Stimulated activated CD8-positive, alpha-beta memory T cell treated with anti-CD3 and anti-CD28 coated beads, Interleukin-2, amount 100 ng/mL, for 48 hours (primary cell): ENCODE measurements at regions not wholly inside any gene's neighbourhood (a gene's known extent, or its start where the extent isn't known, plus 50 kb on each side); places are given as distances from the start of the nearest gene placed in this dataset.

Experiments
- DNase-seq, 2 donors: peaks; one replicate each; pipeline ENCODE4 v3.0.0-alpha.2; 2020; ENCODE audit warnings: low read depth in 2 of 2

DNA sequence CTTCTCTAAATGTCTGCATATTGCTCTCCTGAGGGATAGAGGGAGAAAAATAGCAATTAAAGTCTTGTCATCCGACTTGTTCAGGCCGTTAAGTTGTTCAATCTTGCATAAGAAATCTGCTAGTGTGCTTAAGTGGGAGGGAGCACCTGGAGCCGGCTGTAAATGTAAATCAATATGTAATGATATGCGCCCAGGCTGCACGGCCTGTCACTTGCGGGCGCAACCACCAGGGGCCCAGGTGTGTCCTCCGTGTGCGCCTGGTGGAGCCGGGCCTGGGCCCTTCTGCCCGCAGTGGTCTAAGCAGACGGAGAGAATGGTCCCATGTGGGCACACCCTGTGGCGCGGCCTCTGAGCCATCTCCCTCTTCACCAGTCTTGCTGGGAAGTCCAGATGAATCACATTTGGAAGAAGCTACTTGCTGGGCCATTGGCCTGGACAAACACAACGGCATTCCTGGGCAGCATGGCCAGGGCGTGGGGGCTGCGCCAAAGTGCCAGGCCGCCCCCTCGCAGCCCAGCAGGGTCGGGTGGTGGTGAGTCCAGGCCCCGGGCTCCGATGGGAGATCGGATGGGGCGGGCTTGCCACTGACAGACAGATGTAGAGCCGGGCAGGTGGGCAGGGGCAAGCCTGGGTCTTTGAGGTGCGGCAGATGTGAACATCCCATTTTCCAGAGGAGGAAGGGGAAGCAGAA is 193.3 kb upstream of the C14orf180 start:
- DNase-seq, result no peak

DNA sequence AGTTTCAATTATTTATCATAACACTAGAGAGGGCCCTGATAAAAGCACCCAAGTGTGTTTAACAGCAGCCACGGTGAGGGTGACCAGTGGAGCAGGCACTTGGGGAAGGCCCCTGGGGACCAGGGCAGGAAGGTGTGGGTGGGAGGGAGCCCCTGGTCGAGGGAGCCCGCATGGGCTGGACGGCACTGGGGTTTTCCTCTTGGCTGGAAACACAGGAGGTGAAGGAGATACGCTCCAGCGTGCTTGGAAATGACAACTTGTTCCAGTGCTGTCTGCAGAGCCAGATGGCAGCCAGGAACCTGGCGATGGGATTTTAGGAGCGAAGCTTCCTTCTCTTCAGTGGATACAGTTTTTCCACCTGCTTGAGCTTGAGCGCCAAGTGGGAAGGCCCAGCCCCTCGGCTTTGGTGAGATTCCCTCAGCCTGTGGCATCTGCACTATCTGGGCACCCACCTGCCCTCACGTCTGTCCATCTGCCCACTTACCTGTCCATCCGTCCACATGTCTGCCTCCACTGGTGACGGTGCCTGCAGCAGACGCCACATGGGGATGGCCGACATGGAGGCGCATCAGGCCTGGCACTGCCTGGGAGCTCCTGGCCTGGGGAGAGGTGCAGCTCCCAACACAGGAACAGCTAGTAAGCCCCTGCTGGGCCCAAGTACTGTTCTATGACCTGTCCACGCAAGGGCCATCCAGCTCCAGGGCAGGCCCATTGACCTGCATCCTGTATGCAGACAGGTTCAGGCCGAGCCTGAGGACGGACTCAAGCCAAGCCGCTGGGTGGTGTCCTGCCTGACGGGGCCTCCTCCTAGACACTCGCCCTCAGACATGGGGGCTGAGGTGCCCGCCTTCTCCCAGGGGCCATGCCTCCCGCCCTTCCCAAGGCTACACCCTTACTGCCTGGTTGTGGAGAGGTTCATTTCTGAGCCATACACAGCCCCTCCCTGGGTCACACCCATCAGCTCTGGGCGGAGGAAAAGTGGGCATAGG is 192.2 kb upstream of the C14orf180 start:
- DNase-seq, result no peak

DNA sequence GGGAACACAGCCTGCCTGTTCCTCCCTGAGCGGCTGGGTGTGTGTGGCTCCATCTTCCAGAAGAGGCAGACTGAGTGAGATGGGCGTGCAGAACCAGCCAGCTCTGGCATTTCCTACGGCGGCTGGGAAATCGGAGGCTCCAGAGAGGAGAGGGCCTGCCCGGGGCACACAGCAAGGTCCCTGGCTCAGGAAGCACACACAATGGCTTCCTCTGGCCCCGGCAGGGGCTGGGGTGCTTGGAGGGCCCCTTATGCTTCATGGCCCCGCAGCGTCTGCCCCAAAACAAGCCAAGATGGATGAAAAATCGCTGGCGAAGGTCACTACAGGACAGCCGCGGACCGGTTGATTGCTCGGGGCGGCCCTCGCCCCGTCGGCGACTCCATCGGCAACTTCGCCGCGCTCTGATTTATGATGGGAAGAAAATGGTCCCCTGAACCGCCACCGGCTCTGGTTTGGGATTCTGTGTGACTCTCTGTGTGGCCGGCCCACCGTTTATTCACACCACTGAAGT is 191.5 kb upstream of the C14orf180 start:
- no peak for DNase-seq

DNA sequence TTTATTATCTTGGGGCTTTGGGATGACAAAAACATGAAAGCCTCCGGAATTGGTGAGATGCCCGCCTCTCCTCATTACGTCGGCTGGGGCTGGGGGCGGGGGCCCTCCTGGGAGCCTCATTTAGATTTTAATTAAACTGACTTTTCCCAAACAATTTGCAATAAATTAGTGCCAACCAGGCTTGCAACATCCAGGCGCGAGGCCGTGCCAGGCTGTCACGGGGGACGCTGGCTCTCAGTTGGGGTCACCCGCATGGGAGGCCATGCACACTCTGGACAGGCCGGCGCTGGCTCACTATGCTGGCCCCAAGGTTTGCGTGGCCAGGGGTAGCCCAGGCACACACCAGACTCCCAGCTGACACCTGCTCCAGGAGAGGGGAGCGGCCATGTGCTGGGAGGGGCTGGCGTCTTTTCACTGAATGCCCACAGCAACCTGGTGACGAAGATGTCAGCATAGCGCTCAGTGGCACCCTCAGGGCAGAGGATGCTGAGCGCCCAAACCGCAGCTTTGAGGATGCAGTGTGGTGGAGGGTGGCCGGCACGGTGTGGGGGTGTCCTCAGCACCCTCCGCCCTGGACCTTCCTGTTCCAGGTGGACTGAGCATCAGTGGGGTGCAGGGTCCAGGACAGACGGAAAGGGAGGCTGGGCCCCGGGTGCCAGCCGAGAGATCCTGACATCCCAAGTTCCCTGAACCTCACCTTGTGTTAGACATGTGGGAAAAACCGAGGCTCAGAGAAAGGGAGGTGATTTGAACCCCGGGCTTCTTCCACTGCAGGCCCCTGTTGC is 190.8 kb upstream of the C14orf180 start:
- DNase-seq, result no peak

DNA sequence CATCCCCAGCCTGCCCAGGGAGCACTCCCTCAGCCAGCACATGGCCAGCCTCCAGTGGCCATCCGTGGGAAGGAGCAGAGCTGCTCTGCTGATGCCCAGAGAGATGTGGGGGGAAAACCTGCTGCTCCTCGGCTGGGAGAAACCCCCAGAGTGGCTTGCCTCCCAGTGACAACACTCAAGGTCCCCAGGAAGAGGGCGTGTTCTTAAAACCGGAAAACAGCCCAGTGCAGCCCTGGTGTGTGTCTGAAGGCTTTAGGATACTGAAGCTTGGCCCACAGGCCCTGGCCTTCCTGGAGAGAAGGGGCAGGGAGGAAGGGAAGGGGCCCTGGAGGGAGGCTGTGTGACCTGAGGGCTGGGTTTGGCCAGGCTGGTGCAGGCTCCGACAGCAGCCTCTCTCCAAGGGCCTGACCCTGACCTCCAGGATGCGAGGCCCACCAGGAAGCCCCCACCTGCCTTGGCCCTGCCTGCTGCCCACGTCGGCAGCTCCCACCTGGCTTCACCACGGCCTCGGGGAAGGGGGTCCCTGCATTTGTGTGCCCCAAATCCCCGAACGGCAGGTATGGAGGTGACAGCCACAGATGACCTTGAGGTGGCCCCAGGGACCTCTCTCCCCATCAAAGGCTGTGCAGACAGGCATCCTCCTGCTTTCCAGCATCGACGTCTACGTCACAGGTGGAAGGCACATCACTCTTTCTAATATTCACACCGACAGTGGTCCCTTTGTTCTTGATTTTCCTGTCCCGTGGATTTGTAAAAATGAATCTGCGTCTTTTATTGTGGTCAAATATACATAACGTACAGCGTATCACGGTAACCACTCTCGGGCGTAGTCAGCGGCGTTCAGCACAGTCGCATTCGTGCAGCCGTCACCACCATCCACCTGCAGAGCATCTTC is 190.0 kb upstream of the C14orf180 start:
- no peak for DNase-seq

DNA sequence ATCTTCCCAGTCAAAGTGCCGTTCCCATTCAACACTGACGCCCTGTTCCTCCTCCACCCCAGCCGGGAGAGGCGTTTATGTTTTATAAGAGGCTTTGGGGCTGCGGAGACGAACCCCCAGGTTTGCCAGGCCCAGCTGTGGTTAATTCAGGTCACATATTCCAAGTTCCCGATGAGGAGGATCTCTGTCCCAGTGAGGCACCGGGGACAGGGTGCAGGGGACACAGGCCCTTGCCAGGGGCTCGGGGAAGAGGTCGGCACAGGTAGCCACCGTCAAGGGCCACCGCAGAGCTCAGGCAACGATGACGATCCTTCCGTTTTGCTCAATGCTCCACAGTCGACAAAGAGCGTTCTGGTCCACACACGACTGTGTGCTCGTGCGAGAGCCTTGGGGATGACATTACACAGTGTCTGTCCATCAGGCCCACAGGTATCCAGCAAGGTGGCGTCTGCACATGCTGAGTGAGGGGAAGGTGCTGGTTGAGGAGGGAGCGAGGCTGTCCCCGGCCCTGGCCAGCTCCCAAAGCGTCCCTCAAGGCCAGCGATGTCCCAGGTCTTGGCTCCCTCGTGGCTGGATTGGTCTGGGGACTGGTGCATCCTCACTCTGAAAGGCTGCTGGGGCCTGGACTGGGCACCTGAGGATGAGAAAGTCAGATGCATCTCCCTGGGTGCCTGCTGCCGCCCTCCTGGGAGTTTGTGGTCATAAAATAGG is 189.2 kb upstream of the C14orf180 start:
- DNase-seq, result no peak

DNA sequence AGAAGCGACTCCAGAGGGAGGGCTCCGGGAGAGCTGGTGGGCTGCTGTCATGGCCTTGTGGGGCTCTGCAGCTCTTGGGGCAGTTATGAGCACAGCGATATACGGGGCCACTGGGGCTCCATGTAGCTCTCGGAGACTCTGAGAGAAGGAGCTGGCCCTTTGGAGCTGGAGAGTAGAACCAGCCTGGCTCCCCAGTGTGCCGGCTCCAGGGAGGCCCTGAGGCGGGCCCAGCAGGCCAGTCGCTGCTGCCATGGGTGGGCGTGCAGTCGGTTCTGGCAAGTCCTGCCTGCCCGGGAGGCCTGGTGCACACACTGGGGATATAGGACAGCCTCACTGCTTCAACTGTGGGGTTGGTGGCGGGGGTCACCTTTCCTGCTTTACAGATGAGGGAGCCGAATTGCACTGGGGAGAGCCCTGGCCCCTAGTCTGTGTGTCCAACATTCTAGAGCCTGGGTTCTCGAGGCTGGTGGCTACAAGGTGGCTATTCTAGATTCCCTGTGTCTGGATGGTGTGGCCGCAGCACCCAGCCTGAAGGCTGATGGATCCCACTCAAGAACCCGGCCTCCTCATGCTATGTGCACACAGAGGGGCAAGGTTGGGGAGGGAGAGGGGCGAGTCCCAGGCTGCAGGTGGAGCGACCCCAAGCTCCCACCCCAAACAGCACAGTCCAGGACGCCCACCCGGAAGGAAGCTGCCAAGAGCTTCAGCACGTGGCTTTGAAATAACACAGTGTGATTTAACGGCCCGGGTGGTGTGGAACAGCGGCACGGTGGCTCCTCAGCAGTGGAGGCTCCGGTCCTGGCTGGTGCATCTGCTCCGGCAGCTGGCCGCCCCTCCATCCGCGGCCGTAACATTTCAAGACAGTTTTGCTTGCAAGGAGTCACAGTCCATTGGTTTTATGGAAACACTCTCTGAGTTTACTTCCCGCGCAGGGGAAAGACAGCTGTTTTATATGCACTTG is 188.3 kb upstream of the C14orf180 start:
- no peak for DNase-seq

DNA sequence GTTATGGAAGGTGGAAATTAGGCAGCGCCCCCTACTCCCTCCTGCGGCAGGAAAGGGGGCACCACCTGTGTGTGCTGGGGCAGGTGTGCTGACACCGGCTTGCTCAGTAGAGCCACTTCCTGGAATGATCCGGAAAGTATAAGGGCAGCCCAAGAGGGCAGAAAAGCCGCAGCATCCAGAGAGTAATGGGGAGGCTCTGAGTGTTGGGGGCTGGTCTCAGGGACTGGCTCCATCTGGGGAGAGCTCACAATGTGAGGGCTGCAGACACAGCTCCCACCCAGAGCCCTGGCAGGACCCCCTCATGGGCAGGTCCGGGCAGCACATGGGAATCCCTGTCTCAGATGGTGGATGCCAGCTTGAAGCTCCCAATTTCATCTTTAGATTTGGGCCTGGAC is 187.6 kb upstream of the C14orf180 start:
- DNase-seq, result no peak

DNA sequence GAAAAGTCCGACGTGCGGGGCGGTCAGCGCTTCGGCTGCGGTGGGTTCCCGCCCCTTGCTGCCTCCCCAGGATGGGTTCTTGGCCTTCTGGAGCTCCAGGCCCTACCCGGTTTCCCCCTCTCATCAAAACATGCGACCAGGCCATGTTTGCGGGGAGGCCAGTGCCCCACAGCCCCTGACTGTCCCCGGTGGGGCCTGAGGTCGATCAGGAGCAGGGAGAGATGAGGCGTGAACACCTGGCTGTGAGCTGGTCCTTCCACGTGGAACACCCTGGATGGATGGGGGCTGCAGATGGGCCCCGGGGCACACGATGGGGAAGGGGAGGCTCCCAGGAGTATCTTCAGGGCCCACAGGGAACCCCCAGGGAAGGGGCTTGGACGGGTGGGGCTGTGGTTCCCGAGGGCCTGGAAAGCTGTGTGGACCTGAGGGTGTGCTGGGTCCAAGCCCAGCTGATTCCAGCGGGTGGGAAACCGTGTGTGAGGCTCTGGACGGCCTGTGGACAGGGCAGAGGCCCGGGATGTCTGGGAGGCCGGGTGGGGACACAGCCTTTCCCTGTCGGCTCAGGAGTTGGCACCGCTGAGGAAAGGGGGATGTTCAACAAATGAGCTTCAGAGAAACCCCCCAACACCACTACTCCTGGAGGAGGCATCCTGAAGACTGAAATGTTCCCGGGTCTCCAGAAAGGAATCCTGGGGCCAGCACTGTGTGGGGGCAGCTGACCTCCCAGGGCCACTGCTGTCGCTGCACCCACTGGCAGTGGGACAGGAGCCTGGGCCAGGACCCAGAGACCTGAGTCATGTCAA is 187.0 kb upstream of the C14orf180 start:
- DNase-seq, result no peak

DNA sequence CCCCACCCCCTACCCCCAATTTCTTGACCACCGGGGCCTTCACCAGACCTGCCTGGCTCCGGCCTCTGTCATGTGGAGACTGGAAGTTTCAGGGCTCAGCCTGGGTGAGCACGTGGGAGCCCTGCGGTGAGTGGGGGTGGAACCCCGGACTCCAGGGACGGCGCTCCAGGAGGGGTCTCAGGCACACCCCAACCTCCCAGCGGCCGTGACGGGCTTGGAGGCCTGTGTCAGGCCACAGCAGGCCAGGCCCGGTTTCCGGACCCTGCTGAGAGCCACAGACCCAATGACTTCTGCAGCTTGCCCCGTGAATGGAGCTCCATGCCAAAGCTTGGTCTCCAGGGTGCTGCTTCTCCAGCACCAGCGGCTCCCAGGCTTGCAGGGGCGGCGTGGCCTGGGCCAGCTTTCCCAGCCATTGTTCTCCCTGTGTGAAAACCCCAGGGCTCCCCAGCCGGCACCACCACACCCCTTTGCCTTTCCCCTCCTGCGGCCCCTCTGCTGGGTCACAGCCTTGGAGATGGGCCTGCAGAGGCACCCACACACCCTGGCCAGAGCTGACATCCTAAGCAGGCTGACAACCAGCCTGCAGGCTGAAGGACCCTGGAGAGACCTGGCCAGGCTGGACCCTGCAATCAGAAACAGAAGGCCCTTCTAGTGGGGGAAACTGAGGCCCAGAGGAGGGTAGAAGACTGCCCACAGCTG is 186.2 kb upstream of the C14orf180 start:
- DNase-seq, result no peak

DNA sequence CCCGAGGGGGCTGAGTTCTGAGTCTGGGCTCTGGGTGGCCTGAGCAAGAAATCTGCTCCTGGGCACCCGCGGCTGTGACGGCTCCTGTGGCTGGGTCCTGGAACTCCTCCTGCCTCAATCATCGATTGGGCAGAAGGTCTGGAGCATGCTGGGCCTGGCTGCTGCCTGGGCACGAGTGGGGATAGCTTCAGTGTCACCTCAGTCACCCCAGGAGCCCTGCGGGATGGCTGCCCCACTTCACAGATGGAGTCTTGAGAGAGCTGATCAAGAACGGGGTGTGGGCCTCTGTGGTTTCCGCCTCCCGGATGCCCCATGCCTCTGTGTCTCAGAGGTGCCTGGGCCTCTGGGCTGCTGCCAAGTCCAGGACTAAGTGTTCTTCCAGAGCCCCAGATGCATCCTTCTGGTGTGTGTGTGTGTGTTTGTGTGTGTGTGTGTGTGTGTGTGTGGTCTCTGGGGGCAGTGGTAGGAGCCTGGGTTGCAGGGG is 185.6 kb upstream of the C14orf180 start:
- peak in 1 of 2 donors; percentile 22 for DNase-seq

DNA sequence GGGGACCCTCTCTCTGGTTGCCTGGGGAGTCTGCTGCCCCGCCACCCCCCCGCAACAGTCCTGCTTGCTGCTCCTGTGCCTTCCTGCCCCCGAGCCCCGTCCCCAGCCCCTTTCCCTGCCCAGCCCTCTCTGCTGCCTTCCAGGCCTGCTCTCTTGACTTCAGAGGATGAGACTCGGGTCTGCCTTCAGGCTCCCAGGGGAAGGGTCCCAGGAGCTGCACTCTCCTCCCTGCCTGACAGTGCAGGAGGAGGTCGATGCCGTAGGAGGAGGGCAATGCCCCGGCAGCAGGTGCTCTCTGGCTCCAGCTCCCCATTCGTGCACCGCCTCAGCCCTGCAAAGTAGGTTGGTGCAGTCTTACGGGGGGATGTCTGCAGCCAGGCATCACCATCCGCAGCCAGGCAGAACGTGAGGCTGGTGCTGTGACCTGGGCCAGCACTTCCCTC is 185.1 kb upstream of the C14orf180 start:
- DNase-seq, result no peak

DNA sequence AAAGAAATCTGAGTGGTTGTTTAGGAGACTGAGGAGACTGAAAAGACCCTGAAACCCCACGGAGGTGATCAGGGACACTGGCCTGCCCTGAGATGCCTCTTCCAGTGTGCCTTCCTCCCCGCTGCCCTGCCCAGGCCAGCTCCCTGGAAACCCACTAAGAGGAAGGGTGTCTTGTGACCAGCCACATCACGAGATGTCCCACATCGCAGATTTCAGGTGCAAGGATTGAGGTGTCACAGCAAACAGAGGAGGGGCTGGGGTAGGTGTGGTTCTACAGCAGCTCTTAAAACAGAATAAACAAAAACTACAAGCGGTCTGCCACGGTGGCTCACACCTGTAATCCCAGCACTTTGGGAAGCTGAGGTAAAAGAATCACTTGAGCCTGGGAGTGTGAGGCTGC is 184.3 kb upstream of the C14orf180 start:
- DNase-seq, result no peak

DNA sequence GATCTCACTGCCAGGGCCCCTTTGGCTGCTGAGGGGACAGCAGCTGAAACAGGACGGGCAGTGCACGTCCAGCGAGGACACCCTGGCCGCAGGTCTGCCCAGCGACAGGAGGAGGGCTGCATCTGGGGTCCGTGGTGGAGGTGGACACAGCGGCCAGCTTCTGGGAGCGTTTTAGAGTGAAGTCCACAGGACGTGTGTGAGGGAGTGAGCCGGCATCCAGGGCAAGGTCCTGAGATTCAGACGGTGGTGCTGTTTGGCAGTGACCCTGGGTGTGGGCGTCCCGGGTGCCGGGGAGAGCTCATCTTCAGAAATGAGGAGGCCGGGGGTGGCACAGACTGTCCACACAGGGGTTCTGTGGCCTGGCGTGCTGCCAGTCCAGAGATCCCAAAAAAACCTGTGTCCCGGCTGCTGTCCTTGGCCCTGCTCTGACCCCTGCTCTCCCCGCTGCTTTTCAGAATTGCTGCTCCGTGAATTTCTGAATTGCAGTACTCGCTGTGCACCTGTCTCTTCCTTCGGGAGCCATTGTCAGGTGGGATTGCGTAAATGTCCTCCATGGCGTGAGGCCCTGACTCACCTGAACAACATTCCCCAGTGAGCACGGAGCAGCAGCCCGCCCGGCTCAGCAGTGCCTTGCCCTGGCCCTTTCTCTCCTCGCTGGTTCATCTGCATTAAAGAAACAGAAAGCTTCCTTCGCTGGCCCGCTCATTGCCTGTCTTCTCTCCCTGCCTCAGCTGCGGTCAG is 183.5 kb upstream of the C14orf180 start:
- DNase-seq, result no peak

DNA sequence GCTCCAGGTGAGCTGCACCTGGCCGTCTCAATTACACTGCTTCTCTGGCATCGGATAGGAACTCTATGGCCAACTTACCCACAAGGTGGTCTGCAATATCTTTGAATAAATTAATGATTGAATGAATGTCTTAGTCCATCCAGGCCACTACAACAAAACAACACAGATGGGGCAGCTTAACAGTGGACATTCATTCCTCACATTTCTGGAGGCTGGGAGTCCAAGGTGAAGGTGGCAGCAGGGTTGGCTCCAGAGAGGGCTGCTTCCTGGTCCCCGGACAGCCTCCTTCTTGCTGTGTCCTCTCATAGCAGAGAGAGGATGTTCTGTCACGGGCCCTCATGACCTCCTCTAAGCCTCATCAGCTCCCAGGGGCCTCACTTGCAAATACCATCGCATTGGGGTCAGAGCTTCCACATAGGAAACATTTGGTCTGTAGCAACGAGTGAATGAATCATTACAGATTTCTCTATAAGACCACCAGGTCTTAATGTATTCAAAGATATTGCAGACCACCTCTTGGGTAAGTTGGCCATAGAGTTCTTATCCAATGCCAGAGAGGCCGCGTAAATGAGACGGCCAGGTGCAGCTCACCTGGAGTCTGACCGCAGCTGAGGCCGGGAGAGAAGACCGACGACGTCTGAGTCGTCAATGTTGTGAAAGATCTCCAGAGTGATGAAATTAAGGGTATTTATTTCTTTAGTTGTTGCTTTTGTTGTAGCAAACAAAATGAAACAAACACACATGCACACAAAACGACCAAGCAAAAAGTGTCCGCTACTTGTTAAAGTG is 182.7 kb upstream of the C14orf180 start:
- no peak for DNase-seq

DNA sequence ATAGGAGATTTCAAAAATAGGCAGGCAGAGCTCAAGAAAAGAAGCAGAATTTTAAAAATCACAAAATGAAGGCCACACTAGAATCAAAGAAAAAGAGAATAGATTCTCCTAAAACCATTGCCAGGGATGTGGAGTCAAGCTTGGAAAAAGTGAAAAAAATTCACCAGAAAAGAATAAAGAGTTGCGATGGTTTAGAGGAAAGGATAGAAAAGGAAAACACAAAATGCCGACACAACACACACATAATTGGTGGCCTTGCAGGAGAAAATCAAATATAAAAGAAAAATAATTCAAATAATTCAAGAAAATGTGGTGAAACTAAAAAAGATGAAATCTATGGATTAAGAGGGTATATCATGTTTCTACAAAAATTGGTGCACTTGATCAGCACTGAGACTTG is 181.6 kb upstream of the C14orf180 start:
- DNase-seq, result no peak
